ENCODE measurements at regions not wholly inside any gene's neighbourhood (a gene's known extent, or its start where the extent isn't known, plus 50 kb on each side); places are given as distances from the start of the nearest gene placed in this dataset.
A peak's percentile ranks its signal among the peaks of the same experiment; 100 is the strongest.
"Not testable (repeated sequence)": the region's sequence is repeated elsewhere in the genome, so short reads cannot be mapped to it uniquely, and the experiment has no call there.

DNA sequence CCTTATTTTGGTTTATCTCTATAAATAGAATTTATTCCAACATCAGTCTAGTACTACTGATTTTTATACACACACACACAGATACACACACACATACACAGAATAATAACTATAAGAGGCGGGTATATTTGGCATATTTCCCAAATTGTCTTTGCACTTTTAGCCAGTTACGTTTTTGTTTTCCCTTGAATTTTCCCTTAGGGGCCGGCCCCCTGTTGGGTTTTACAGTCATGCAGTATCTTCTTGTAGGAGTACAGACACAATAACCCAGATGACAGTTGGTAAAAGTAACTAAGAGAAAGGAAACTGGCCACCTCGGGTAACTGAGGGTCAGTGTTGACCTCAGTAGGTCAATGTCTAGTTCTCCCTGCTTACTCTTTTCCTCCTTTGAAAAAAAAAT is 50.9 kb downstream of the DISP1 start:
- DNase-seq (ENCODE audit: low spot score) = no peak

DNA sequence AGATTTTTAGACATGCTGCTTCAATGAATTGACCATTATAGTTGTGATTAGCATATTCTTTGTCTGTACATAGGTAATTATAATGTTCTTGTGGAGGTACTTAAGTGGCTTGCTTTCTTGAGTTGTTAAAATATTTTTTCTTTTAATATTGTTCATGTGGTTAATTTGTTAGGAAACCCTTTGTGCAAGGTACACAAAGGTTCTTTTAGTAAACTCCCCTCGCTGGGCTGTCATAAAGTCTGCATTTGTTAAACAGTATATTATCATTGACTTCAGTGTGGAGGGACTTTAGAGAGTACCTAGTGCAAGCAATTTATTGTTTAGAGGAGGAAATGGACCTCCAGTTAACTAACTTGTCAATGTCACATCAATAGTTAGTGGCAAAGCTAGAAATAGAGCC is 52.5 kb downstream of the DISP1 start:
- no peak for DNase-seq (ENCODE audit: low spot score)

DNA sequence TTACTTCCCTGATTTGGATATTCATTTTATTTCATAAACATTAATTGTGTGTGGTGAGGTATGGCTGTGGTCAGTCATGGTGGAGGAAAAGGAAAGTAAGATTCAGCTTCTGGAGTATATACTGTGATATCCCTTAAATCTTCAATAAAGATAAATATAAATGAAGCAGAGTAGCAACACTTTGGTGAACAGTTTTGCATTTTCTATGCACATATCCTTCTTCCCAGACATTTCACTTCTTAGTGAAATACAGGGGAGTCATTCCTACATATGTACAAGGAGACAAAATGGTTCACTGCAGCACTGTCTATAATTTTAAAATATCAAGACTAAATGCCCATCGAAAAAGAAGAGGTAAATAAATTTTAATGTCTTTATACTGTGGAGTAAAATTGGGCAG is 61.3 kb downstream of the DISP1 start:
- DNase-seq (ENCODE audit: low spot score) = no peak

DNA sequence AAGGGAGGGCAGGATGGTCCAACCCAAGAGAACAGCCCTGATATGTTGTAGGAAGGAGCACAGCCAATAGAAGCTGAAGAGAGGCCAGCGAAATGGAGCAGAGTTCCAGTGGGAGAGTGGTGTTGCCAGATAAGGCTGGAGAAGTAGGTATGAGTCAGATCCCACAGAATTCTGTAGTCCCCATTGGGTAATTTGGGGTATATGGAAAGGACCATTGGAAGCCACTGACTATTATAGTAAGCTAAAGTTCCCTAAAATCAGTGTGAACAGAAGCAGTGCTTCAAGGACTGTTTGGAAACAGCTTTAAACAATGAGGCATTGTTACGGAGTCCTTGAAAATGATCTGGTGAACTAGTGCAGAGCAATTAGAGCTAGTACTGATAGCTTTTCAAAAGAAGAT is 63.0 kb downstream of the DISP1 start:
- DNase-seq (ENCODE audit: low spot score) = no peak

DNA sequence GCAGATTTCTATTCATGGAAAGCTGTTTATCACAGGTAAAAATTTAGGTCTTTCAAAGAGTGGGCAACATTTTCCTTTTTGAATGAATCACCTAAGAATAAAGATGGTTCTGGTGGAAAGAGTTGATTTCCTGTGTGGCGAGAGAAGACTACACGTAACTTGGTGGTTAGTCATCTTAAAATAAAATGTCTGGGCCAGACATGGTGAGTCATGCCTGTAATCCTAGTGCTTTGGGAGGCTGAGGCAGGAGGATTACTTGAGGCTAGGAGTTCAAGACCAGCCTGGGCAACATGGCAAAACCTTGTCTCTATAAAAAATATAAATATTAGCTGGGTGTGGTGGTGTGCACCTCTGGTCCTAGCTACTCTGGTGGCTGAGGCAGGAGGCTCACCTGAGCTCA is 65.7 kb downstream of the DISP1 start:
- peak; percentile 21 for DNase-seq (ENCODE audit: low spot score)

DNA sequence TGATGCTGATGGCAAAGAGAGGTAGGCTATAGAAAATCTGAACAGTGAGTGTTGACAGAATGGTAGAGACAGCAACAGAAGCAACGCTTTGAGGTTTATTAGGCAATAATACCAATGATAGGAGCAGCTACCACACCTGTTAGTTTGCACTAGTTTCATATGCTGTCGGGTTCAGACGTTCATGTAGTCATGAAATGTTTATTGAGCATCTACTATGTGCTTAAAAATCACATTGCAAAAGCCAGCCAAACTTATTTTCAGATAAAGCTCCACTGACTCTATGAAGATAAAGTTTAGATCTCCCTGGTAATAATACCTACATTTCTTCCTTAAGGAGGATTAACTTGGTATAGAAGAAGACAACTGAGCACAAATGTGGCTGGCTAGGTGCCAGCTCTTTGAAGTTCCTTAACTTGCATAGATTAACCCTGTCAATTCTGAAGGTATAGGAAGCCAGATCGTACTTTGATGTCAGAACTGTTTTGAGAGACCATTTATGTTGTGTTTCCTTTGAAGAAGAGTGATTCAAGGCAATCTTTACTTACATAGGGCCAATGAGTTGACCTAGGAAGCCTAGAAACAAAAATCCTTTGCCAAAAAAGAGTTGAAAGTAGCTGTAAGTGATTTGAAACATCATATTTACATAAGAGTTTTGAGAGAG is 71.5 kb downstream of the DISP1 start:
- peak; percentile 77 for DNase-seq (ENCODE audit: low spot score)

DNA sequence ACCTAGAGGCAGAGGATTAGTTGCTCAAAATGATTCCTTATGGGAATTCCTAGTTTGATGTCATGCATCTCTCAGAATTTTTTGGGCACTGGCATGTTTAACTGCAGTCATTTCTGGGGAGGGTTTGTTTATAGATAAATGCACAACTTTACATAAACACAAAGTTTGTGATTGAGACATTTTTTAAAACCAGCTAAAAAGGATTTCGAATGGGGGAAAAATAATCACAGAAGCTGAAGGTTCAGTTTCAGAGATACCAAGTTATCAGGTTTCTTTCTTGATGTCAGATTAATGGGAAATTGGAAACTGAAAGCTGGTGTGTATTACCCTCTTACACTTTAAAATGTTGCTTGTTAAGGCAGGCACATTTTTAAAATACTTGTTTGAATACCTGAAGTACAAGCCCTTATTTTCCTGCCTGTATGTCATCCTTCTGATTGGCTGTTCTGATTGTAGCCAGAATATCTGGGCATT is 72.1 kb downstream of the DISP1 start:
- peak; percentile 50 for DNase-seq (ENCODE audit: low spot score)

DNA sequence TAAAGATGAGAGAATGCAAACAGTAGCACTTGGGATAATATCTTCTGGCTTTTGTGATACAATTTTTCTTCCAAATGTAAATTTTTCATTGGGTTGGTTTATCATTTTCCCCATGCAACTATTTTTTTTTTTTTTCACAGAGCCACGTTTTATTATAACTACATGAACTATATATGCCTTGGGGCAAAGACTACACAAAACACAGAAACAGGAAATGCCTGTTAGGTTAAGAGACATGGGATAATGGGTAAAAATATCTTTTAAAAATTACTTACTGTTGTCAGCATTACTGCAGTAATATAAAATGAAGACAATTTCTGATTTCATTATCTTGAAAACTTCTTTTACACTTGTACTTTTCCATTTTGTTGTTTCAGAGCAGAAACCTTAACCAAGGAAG is 74.6 kb downstream of the DISP1 start:
- DNase-seq (ENCODE audit: low spot score) = peak; percentile 38

DNA sequence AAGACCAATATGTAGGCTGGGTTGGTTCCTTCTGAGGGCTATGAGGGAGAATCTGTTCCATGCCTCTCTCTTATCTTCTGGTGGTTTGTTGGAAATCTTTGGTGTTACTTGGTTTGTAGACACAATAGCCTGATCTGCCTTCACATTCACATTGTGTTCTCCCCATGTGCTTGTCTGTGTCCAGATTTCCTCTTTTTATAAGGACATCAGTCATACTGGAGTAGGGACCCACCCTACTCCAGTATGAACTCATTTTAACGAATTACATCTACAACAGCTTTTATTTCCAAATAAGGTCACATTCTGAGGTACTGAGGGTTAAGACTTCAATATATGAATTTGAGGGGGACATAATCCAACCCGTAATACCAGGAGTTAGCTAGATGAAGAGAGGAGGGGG is 75.9 kb downstream of the DISP1 start:
- no peak for DNase-seq (ENCODE audit: low spot score)

DNA sequence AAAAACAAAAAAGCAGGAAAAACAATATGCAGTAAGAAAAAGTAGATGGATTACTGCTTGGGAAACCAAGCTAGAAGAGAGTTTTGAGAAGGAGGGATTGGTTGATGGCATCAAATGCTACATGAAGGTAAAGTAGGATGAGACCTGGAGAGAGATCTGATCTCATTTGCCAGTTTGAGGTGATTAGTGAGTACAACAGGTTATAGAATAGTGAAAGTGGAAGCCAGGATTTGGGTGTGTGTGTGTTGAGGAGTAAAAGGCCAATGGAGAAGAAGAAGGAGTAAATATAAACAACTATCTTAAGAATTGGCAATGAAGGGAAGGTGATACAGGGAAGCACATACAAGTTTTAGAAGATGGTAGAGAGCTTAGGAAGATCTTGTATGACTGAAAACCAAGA is 76.7 kb downstream of the DISP1 start:
- DNase-seq (ENCODE audit: low spot score) = no peak

DNA sequence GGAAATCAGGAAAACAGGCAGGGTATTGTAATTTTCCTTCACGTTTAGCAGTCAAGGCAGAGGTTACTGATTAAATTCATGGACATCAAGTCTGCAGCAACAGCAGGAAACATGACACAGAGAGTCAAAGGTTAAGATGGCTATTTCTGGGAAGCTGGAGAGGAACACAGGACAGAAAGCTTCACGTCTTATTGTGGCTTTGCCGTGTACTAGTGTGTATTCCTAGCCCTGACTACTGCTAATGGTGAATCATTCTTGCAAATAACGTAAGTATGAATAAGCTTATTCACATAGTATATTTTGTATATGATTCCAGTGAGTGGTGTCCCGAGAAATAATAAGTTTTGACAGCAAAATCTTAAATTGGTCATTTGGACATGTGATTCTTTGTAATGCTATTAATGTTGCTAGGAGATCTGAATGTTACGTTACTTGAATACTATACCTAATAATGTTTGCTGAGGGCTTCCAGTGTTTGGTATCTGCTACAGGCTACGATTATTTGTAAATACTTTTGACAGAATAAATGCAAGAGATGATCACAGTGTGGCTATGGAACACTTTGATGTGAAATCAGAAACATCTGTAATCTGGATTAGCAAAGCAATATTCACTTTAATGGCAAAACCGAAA is 77.4 kb downstream of the DISP1 start:
- DNase-seq (ENCODE audit: low spot score) = no peak

DNA sequence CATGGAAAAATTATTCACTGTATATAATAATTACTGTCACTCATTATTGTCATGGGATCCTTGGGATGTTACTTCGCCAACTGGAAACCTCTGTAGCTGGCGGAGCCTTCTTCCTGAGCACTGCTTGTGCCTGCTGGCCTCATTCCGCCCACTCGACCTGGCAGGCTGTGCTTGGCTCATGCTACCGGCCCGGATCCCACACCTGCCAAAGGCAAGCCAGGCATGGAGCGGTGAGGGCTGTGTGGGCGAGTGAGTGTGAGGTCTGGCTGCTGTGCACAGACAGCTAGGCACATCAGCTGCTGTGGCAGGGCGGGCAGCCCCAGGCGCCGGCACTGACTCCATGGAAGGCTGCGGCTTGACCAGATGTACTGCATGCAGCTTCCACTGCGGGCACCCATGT is 78.4 kb downstream of the DISP1 start:
- DNase-seq (ENCODE audit: low spot score) = no peak

DNA sequence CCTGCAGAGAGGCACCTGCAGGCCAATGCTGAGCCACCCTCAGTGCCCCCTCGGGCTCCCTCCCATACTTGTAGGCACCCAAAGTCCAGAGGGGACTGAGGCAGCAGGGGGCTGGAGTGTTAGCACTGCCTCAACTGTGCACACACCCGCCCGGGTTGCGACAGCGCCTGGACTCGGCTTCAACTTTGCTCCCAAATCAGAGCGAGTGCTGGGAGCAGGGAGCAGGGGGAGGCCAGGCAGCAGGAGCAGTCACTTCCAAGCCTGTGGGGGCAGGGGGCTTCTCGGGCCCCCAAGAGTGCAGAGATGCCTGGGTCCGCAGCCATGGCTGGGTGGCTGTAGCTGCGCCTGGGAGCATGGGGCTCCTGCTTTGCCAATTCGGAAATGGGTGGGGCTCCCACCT is 79.5 kb downstream of the DISP1 start:
- no peak for DNase-seq (ENCODE audit: low spot score)

DNA sequence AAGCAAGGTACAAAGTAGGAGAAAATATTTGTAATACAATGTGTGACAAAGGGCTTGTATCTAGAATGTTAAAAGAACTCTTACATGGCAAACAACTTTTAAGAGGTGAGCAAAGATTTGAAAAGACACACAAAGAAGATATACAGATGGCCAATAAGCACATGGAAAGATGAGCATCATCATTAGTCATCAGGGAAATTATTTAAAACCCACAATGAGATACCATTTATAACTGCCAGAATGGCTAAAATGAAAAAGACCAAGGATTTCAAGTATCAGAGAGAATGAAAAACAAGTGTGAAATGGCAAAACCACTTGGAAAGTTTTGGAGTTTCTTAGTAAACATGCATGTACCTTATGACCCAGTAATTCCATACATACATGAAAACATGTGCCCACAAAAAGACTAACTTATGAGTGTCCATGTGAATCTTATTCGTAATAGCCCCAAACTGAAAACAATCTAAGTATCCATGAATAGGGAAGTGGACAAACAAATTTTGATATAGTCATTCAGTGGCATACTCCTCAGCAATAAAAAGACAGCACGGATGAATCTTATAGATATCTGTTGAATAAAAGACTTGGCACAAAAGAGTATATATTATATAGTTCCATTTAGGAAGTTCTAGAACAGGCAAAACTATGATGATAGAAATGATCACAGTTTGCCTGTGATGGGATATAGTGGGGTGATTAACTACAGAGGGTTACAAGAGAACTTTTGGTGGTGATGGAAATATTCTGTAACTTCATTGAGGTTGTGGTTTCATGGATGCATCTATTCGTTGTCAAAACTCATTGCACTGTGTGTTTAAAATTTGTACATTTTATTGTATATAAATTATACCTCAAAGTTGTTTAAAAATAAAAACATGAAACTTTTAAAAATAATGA is 82.0 kb downstream of the DISP1 start:
- DNase-seq (ENCODE audit: low spot score) = peak; percentile 65

DNA sequence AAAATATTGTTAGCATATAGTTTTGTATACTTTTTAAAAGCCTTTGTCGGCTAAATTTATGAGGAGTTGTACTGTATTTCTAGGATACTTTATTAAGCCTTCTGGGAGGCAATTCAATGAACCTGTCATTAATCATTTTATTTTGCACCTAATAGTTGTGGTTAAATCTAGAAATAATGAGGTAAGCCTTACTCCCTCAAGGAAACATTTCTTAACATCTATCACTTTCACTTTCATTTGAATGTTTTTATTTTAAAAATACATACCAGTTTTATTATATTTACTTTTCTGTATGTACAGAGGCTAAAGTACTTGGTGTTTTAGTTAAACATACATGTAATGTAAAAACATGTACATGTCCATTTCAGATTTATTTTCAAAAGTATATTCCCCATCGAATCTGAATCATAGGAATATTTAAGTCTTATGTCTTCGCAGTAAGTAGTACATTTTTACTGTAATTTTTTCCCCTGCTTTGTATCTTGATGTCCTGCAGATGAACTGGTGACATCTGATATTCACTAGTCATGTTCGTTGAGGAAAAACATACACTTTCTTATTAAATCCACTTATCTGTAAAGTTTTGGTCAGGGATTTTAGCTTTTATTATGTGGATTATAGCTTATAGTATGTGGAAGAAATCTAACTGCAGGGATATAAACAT is 82.8 kb downstream of the DISP1 start:
- DNase-seq (ENCODE audit: low spot score) = peak; percentile 96

DNA sequence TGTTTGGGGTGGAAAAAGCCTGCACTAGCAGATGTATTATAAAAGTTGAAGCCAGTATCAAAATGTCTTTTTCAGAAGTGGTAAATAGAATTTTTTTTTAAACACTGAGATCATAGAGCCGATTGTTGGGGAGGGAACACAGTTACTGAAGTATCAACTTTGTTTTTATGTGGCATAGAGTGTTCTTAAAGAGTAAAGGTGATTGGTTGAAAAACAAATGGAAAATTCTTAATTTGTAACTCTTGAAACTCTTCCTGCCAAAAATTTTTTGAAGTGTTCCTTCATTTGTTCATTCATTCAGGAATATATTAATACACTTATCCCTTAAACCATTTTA is 83.3 kb downstream of the DISP1 start:
- no peak for DNase-seq (ENCODE audit: low spot score)

DNA sequence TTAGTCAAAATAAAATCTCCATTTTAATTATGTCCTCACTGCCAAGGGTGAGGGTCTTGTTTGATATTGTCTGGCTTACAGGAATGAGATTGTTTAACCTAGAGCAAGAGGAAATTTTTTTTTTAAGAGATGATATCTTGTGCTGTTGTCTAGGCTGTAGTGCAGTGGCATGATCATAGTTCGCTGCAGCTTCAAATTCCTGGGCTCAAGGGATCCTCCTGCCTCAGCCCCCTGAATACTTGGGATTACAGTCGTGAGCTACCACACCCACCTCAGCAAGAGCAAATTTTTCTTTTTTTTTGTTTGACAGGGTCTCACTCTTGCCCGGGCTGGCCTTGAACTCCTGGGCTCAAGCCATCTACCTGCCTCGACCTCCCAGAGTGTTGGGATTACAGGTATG is 84.6 kb downstream of the DISP1 start:
- DNase-seq (ENCODE audit: low spot score) = peak; percentile 78

DNA sequence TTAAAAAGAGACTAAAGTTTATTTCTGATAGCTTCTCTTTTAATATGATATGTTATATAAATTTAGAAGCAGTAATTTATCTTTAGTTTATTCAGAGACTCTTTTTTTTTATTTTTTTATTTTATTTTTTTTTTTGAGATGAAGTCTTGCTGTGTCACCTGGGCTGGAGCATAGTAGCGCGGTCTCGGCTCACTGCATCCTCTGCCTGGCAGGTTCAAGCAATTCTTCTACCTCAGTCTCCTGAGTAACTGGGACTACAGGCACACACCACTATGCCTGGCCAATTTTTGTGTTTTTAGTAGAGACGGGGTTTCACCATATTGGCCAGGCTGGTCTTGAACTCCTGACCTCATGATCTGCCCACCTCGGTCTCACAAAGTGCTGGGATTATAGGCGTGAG is 89.6 kb downstream of the DISP1 start:
- no peak for DNase-seq (ENCODE audit: low spot score)

DNA sequence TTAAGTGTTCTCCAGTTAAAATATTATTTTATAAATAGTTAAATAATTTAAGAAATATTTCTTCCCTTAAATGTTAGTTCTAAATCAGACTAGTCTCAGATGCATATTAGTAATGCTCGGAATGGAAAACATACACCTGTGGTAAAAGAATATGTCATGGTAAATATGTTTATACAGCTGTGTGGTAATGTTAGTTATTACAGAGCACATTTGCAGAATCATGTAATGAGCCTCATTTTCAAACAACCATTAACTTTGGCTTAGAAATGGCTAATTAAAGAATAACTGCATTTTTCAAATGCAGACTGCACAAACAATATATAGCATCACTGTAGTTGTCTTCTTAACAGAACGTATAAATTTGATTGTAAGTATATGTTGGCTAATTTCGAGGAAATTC is 90.3 kb downstream of the DISP1 start:
- no peak for DNase-seq (ENCODE audit: low spot score)

DNA sequence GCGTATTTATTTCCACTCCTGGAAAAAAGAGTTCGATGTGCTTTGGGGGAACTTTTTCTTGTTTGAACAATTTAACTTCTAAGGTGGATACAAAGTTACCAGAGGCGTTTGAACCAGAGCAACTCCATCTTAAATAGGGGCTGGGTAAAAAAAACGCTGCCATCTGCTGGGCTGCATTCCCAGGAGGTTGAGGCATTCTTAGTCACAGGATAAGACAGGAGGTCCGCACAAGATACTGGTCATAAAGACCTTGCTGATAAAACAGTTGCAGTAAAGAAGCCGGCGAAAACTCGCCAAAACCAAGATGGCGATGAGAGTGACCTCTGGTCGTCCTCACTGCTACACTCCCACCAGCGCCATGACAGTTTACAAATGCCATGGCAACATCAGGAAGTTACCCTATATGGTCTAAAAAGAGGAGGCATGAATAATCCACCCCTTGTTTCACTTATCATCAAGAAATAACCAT is 91.5 kb downstream of the DISP1 start:
- DNase-seq (ENCODE audit: low spot score) = not testable (repeated sequence)

DNA sequence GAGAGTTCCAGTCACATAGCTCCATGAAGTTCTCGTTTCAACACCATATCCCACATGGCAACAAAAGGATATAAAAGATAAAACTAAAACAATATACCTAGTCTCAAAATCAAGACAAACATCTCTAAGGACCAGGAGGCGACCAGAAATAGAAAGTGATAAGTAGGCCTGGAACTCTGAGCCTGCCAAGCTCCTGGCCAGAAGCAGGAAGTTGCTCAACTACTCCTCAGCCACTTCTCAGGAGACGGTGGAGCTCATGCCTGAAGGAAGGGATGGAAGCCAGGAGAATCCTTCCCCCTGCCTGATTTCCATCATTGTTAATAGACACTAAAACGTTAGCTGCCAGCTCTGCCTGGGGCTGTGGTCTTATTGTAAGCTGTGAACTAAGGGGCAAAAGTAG is 94.7 kb downstream of the DISP1 start:
- DNase-seq (ENCODE audit: low spot score) = peak; percentile 56

DNA sequence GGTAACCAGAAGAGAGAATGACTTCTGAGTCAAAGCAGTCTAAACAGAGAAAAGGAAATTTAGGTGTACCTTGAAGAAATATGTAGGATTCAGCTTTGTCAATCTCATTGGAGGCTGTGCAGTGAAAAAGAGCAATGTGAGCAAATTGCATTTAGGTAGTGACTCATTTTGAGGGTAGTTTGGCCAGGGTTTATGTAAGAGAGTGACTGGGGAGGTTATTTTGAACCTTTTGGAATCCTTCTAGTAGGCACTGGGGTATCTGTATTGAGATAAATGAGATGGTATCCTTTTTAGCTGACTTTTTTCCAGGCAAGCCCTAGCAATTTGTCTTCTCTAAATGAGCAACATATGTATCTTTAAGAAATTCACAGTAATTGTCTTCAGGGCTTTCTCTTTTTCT is 95.9 kb downstream of the DISP1 start:
- no peak for DNase-seq (ENCODE audit: low spot score)
